ENCODE measurements at regions not wholly inside any gene's neighbourhood (a gene's known extent, or its start where the extent isn't known, plus 50 kb on each side); places are given as distances from the start of the nearest gene placed in this dataset.

DNA sequence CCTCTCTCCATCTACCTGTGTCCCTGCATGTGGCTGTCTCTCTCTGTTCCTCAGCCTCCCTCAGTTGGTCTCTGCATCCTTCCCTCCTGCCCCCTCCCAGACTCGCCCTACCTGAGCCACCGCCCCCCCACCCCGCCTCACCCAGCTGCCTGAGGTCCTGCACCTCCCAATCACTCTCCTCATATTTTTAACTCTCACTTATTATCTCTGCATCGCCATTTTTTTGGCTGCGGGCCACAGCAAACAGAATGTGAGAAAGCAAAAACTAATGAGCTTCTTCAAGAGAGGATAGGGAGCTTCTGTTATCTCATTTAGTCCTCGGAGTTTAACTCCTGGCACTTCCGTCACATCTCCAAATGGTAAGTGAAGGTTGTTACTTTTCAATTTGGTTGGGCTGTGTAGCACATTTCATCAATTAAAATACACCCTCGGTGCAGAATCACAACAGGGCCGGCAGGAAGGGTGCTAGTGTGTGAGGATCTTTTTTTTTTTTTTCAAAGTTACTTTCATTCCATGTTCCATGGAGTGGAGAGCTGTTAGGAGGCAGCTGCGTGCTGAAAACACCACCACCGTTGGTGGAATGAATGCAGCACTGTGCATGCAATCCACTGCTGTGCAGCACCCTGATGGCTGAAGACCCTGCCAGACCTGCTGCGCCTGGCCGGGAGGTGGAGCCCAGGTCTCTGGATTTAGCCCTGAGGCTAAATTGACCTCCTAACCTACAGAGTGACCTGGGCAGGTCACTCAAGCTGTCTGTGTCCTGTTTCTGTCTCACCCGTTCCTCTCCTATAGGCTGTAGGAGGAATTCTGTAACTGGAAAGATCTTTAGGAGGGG is 157.2 kb upstream of the NFIA start:
- no peak for ATAC-seq
- no peak for TF ChIP-seq ARNTL (CRISPR knock-in tag; IDR thresholded peaks at IDR 0.05; ENCODE audit: borderline replicate concordance, low read depth)
- TF ChIP-seq PPARA (CRISPR knock-in tag; IDR thresholded peaks at IDR 0.05; ENCODE audit: borderline replicate concordance) = no peak
- no peak for TF ChIP-seq PATZ1 (CRISPR knock-in tag; IDR thresholded peaks at IDR 0.05; ENCODE audit: borderline replicate concordance)
- TF ChIP-seq ISL1 (CRISPR knock-in tag; IDR thresholded peaks at IDR 0.05) = no peak
- no peak for TF ChIP-seq RARB (CRISPR knock-in tag; IDR thresholded peaks at IDR 0.05)
- TF ChIP-seq ZFP3 (CRISPR knock-in tag; IDR thresholded peaks at IDR 0.05) = no peak
- TF ChIP-seq CSDC2 (CRISPR knock-in tag; IDR thresholded peaks at IDR 0.05) = no peak
- no peak for TF ChIP-seq ZNF565 (CRISPR knock-in tag; conservative IDR thresholded peaks at IDR 0.05; ENCODE audit: low read depth)
- TF ChIP-seq TSHZ2 (CRISPR knock-in tag; IDR thresholded peaks at IDR 0.05) = no peak
- TF ChIP-seq SNAI2 (CRISPR knock-in tag; IDR thresholded peaks at IDR 0.05) = no peak
- no peak for TF ChIP-seq CREB5 (CRISPR knock-in tag; IDR thresholded peaks at IDR 0.05; ENCODE audit: low read depth)
- no peak for TF ChIP-seq ZC3H10 (CRISPR knock-in tag; IDR thresholded peaks at IDR 0.05)
- TF ChIP-seq POU6F1 (CRISPR knock-in tag; IDR thresholded peaks at IDR 0.05; ENCODE audit: borderline replicate concordance, low read depth) = no peak
- no peak for TF ChIP-seq CSRNP3 (CRISPR knock-in tag; IDR thresholded peaks at IDR 0.05)
- no peak for TF ChIP-seq BACH2 (CRISPR knock-in tag; IDR thresholded peaks at IDR 0.05; ENCODE audit: borderline replicate concordance)

DNA sequence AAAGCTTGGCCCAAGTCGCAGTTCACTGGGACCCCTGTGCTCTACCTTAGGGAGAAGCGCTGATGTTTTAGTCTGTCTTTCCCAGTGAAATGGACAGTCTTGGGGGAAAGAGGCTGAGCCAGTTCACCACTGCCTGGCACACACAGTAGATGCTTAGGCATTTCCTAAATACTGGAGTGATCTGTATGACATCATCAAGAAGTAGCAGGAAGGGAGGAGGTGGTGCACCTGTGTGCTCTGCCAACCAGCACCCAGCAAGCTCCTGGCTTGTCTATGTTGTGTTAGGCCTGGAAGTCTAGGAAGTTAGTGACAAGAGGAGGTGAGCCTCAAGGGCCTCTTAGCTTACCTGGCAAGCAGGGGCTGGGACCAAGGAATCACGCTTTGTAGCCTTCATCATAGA is 158.2 kb upstream of the NFIA start:
- TF ChIP-seq ESRRG (CRISPR knock-in tag; IDR thresholded peaks at IDR 0.05) (no peak), CREB5 (CRISPR knock-in tag; IDR thresholded peaks at IDR 0.05; ENCODE audit: low read depth) (no peak), GLIS3 (CRISPR knock-in tag; IDR thresholded peaks at IDR 0.05) (no peak), ZFP3 (CRISPR knock-in tag; IDR thresholded peaks at IDR 0.05) (no peak), ZNF70 (CRISPR knock-in tag; IDR thresholded peaks at IDR 0.05) (no peak), TSHZ2 (CRISPR knock-in tag; IDR thresholded peaks at IDR 0.05) (no peak), PPARA (CRISPR knock-in tag; IDR thresholded peaks at IDR 0.05; ENCODE audit: borderline replicate concordance) (no peak), ZFP30 (CRISPR knock-in tag; IDR thresholded peaks at IDR 0.05) (no peak), RARB (CRISPR knock-in tag; IDR thresholded peaks at IDR 0.05) (no peak), OSR1 (CRISPR knock-in tag; IDR thresholded peaks at IDR 0.05) (no peak)
- ATAC-seq = no peak
